HG03108 (cell line): ENCODE measurements at regions not wholly inside any gene's neighbourhood (a gene's known extent, or its start where the extent isn't known, plus 50 kb on each side); places are given as distances from the start of the nearest gene placed in this dataset.
"Not testable (repeated sequence)": the region's sequence is repeated elsewhere in the genome, so short reads cannot be mapped to it uniquely, and the experiment has no call there.

Experiments used
- ATAC-seq: cut with Tn5 transposase; IDR thresholded peaks from one replicate; pipeline ENCODE4 v1.9.1; 2021; ENCODE audit warnings: moderate library complexity; ENCODE audit not compliant: unreplicated experiment

- no peak for ATAC-seq
These were observed 269.8 kb downstream of the BCAT1 start for GRCh38 chr12:24679126-24679525.

GRCh38 chr12:24678436-24678835 is 270.5 kb downstream of the BCAT1 start:
- ATAC-seq = no peak

GRCh38 chr12:24668563-24668962 is 280.3 kb downstream of the BCAT1 start:
- no peak for ATAC-seq

DNA sequence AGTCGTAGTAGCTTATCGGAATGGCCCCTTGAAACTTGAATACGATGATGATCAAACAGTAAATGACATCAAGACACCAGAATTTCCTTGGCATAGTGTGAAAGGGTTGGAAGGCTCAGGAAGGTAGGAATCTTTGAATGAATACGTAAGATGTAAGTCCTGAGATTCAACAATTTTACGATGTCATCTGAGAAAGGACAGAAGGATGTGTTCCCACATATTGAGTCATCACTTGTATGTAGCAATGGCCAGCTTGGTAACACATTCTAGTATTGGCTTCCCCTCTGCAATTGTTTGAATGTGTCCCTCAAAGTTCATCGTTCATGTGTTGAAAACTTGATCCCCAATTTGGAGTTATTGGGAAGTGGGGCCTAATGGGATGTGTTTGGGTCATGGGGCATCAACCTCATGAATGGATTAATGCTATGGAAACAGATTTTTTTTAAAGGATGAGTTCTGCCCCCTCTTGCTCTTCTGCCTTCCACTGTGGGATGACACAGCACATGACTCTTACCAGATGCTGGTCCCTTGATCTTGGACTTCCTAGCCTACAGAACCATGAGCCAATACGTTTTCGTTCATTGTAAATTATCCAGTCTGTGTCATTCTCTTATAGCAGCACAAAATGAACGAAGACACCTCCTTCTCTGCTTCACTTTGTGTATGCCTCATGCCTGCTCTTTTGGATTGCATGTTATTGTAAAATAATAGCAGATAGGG is 284.6 kb downstream of the BCAT1 start:
- ATAC-seq = no peak

DNA sequence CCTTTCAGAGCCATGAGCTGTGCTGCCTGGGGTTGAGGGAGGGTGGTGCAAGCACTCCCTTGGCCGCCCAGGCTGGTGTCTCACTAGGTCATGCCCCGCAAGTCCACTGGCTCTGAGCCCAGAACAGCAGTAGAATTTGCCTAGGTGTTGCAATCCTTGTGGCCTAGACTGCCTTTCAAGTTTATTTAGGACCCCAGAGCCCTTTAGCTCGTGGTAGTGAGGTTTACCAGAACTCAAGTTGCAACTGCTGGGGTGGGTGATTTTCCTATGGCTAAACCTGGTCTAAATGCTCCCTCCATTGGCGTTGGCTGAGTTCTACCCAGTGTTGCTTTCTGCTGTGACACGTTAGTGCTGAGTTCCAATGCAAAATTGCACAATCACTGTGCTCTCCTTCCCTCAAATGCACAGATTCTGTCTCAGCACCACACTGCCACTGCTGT is 287.2 kb downstream of the BCAT1 start:
- no peak for ATAC-seq

GRCh38 chr12:24659016-24659415 is 289.9 kb downstream of the BCAT1 start:
- ATAC-seq = no peak

- ATAC-seq = not testable (repeated sequence)
These were observed 294.6 kb downstream of the BCAT1 start for GRCh38 chr12:24654344-24654743.

DNA sequence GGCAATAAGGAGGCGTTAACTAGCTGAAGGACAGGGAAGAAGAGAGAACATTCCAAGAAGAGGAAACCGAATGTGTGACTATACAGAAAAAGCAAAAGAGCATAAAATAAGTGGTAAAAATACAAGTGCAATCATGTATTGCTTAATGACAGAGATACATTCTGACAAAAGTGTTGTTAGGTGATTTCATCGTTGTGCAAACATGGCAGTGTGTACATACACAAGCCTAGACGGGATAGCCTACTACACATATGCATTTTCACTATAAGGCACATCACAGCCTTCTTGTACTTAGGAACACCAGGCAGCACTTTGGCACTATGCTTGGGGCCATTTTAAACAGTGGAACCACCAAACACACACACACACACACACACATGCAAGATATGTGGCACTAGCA is 299.3 kb downstream of the BCAT1 start:
- ATAC-seq = no peak

GRCh38 chr12:24649209-24649608 is 299.7 kb downstream of the BCAT1 start:
- no peak for ATAC-seq

- ATAC-seq = no peak
These were observed 303.6 kb downstream of the BCAT1 start for GRCh38 chr12:24645254-24645653.

- no peak for ATAC-seq
These were observed 305.5 kb downstream of the BCAT1 start for GRCh38 chr12:24643120-24644119.

DNA sequence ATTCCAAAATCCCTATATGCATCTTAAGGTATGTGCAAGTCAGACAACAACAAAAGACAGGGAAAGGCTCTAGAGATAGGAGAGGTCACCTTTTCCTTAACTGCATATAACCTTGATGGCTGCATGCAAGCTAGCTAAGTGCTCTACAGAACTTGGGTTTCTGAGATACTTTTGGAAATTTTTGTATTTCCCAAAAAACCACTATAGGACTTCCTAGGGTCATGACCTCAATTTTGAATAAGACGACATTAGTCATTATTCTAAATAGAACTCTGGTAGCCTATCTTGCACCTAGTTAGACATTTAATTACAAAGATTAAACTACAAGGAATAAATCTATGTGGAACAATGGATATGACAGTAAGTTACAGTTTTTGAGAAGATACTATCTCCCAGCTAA is 309.3 kb downstream of the BCAT1 start:
- ATAC-seq = no peak

GRCh38 chr12:24632466-24632865 is 316.4 kb downstream of the BCAT1 start:
- ATAC-seq = no peak

DNA sequence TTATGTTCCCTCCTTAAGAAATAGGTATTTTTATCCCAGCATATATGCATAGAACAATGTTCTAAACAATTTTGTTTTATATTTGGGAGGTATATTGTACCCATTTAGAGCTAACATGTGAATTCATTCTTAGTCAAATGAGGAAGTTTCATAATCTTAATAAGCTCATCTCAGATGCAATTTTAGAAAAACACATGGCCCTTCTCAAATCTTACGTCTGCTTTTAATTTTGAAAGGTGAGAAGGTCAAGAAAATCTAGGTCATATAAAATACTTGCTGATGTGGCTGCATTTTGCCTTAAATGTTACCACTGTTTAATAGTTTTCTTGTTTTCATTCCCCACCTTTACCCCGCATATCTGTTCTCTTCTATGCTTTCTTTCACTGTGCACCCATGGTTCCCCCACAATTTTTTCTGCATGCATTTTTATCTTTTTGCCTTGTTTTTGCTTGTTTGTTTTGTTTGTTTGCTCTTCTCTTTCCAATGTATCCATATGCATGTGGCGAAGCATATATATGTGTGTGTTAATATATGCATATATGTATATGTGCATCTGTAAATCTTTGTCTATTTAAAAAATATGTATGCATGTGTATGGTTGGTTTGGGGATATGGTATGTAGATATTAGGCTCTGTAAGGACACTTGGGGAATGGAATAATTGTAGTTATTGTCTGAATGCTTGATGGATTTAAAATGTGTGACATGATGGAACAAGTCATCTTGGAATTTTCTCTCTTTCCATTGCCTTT is 317.1 kb downstream of the BCAT1 start:
- no peak for ATAC-seq

DNA sequence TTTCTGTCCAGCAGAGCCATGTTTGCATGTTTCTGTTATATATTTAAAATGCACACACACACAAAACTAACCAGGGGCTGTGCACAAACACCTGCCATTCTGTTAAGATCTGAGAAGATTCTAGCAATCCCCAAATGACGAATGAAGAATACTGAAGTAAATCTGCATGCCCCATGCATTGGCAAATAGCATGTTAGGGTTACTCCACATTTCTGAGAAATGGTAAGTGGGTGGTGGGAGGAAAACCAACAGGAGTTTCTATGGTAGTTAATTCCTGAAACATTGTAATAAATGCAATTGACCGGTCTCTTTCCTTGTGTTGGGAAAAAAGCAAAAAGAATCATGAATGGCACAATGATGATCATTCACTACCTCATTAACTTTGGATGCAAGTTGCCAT is 318.0 kb downstream of the BCAT1 start:
- no peak for ATAC-seq

DNA sequence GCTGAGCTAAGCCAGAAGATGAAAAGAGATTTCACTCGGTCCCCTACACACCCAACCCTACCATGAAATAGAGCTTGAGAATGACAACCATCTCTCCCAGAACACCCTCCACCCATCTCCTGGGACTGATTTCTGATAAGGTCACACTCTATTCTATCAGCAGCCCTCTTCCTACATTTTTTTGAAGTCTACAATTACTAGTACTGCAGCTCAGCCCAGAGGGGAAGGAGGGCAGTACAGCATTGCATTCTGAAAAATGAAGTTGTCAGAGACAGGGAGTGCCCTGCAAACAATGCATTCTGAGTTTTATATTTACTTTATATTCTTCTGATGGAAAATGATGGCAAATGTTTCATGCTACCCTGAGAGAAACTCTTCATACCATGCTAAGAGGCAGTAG is 318.5 kb downstream of the BCAT1 start:
- no peak for ATAC-seq

- no peak for ATAC-seq
These were observed 323.8 kb downstream of the BCAT1 start for GRCh38 chr12:24625103-24625502.

DNA sequence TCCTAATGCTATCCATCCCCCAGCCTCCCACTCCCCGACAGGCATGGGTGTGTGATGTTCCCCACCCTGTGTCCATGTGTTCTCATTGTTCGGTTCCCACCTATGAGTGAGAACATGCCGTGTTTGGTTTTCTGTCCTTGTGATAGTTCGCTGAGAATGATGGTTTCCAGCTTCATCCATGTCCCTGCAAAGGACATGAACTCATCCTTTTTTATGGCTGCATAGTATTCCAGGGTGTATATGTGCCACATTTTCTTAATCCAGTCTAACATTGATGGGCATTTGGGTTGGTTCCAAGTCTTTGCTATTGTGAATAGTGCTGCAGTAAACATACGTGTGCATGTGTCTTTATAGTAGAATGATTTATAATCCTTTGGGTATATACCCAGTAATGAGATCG is 328.9 kb downstream of the BCAT1 start:
- not testable (repeated sequence) for ATAC-seq

DNA sequence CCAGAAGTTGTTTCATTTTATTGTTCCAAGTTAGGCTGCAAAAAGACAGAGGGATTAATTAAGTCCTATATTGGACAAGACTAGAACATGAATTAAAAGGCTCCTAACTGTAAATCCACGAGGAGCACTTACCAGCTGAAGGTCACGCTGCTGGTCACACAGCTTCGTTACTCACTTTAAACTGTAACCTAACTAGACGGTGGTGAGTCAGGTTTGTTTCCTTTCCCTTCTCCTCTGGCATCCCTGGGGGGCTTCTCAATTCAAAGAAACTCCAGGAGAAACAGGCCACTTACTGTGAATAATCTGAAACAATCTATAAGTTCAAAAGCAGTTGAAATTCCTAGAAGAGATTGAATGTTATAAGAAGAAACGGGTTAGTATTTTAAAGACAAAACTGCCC is 331.4 kb downstream of the BCAT1 start:
- no peak for ATAC-seq

- no peak for ATAC-seq
These were observed 332.9 kb downstream of the BCAT1 start for GRCh38 chr12:24615967-24616411.

DNA sequence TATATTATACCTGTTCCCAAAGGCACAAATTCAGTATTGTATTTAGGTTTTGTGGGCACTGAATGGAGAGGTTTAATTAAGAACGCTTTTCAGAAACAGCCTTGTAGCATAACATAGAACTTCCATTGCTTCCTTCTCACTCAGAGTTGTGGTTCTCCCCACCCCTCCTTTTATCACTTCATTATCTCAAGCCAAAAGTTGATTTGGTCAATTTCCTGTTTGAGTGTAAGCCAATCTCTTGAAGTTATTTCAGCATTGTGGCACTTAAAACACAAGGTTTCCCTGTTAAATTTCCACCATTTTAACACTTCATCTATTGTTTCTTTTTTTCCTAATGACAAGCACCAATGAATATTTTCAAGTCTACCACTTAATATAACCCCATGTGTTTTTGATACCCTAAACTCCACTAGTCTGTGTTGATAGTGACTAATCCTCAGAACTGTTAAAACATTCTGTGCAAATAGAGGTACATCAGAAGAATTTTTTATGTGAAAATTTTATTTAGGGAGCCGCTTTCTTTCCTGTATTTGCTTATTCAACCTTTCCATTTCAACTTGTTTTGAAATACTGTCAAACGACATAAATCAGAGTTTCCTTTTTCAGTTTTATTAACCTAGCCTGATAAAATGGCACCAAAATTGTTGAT is 340.1 kb downstream of the BCAT1 start:
- no peak for ATAC-seq
